MV-4-11 (cell line): ENCODE measurements at regions not wholly inside any gene's neighbourhood (a gene's known extent, or its start where the extent isn't known, plus 50 kb on each side); places are given as distances from the start of the nearest gene placed in this dataset.
"Not testable (repeated sequence)": the region's sequence is repeated elsewhere in the genome, so short reads cannot be mapped to it uniquely, and the experiment has no call there.

ENCODE experiments used
- DNase-seq: peaks from one replicate; lab custom pipeline; 2025; lab: John Stamatoyannopoulos, UW

- no peak for DNase-seq
Observed at GRCh38 chr5:24141046-24141445, 503.7 kb downstream of the CDH10 start.

- no peak for DNase-seq
Observed at GRCh38 chr5:24142341-24142740, 502.4 kb downstream of the CDH10 start.

DNA sequence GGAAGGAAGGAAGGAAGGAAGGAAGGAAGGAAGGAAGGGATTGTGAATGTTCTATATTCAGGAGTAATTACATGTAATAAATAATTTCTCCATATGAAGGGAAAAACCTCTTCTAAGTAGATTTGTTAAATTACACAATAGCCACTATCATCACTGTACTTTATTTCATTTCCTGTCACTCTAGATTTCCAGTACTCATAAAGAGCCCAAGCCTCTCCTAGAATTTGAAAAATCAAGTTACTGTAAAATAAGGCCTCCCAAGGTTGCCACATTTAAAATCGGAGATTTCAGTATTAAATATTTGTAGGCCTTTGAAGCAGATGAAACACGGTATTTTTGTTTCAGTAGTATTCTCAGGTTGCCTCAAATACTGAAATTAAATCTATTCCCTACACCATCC is 499.0 kb downstream of the CDH10 start:
- no peak for DNase-seq

DNA sequence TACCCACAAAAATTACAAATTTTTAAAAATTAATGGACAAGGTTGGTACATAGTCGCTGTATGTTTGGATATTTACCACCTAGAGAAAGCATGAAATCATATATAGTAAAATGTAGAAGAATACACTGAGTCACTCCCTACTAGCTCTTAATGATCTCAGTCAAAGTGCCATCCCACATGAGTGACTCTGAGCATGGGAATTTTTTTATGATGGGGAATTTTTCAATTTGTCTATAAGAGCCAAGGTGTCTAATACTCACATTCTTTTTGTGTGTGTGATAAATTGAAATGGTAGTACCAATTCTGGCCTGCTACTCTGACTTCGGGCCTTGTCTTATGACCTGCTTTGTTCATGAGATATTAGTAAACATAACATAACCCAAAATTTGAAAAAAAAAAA is 483.2 kb downstream of the CDH10 start:
- DNase-seq, result no peak

GRCh38 chr5:24162343-24162742 is 482.4 kb downstream of the CDH10 start:
- DNase-seq, result no peak

GRCh38 chr5:24163091-24163490 is 481.7 kb downstream of the CDH10 start:
- DNase-seq, result no peak

GRCh38 chr5:24167806-24168205 is 477.0 kb downstream of the CDH10 start:
- DNase-seq, result no peak

- DNase-seq, result no peak
Observed at GRCh38 chr5:24170026-24170425, 474.8 kb downstream of the CDH10 start.

DNA sequence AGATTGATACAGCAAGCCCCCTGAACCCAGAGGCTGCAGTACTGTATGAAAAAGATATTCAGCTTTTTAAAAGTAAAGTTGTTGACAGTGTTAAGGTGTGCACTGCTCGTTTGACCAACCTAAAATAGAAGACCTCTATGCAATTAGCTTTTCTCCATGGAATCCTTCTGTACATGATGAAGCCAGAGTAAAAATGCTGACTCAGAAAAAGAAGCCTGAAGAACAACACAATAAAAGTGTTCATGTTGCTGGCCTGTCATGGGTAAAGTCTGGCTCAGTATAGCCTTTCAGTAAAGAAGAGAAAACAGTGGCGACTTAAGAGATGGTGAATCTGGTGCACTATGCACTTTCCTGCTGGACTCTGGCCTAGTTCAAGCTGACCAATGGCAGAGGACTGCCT is 473.8 kb downstream of the CDH10 start:
- DNase-seq, result not testable (repeated sequence)

GRCh38 chr5:24177821-24178220 is 467.0 kb downstream of the CDH10 start:
- DNase-seq, result no peak

DNA sequence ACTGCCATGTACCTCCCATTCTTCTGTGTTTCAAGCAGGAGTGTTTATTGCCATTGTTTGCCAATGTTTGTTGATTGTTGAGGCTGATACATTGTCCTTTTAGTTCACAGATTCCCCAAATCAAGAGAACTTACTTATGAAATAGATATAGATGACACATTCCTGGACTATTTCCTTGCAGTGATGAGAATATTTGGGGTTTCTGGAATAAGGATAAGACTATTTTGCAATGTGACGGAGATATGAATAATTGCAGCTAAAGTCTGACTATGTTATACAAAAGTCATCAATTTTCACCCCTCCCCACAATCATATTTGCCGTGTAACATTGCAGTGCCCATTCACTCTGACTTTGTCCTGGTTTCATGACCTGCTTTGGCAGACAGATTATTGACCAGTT is 460.8 kb downstream of the CDH10 start:
- DNase-seq, result no peak

- DNase-seq, result peak; percentile 47
Observed at GRCh38 chr5:24188216-24188925, 456.4 kb downstream of the CDH10 start.

GRCh38 chr5:24196789-24197188 is 448.0 kb downstream of the CDH10 start:
- no peak for DNase-seq

DNA sequence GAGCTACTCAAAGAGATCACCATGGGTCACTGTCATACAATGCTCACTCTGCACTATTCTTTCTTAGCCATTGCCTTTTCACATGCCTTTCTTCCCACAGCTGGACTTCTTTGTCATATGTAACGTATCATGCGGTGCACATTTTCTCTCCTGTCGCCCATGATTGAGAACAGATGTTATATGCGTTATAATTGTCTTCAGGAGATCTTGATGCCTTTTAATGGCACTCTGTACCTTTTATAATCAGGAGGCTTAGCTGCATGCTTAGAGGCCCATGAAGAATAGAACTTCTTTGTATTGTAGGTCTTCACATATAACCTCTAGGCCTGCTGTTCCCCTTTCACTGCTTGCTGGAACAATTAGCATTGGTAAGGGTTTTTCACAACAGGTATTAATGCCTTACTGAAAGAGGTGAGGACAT is 436.1 kb downstream of the CDH10 start:
- DNase-seq, result no peak

DNA sequence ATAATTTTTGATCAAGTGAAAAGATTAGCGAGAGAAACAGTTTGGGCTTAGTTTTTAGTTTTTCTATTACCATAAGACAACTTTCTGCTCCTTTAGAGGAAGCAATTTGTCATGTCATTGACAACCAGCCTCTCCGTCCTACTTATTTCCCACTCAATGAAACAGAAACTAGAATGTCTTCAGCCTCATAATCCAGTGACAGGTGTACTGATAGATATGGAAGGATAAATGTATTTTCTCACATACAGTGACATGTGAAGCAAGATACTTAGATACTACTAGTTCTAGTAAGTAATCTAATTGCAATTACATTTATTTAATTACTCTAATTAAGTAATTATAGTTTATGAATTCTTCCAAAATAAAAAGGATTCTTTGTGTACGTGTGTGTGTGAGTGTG is 429.7 kb downstream of the CDH10 start:
- no peak for DNase-seq

- DNase-seq, result no peak
Observed at GRCh38 chr5:24222876-24223275, 421.9 kb downstream of the CDH10 start.

- DNase-seq, result no peak
Observed at GRCh38 chr5:24225051-24225450, 419.7 kb downstream of the CDH10 start.

GRCh38 chr5:24226479-24226878 is 418.3 kb downstream of the CDH10 start:
- peak; percentile 76 for DNase-seq

- not testable (repeated sequence) for DNase-seq
Observed at GRCh38 chr5:24227881-24228280, 416.9 kb downstream of the CDH10 start.

GRCh38 chr5:24232041-24232440 is 412.7 kb downstream of the CDH10 start:
- no peak for DNase-seq

DNA sequence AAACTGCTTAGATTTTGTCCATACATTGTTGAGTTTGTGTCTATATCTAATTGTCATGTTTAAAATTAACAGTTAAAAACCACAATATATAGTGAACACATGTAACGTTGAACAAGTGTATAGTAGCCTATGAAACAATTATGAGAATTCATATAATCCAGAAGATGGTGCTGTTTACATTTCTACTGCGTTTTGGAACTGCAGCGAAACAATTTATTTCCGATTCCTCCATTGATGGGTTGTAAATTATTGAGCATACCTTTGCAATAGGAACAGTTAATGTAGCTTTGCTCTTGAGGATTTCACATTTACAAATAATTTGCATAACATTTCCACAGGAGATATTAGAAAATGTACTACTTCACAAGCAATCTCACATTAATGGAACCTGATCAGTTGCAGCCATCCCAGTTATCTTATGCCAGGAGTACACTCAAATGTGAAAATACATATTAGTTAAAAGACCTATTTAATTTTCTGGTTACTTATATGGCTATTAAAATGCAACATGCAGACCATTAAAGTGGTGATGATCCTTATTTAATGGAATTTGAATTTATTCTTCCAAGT is 411.8 kb downstream of the CDH10 start:
- no peak for DNase-seq

DNA sequence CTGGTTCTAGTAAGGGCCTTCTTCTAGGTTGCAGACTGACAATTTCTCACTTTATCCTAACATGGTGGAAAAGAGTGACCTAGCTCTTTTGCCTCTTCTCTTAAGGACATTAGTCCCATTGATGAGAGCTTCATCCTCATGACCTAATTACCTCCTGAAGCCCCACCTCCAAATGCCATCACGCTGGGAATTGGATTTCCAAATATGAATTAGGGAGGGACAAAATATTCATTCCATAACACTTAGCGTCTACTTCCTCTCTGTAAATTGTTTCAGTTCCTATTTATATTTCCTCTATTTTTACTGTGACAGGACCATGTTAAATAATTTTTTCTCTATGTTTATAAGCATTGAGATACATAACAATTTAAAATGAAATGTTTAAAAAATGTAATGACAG is 408.8 kb downstream of the CDH10 start:
- DNase-seq, result peak; percentile 88

GRCh38 chr5:24245821-24246220 is 399.0 kb downstream of the CDH10 start:
- DNase-seq, result no peak

DNA sequence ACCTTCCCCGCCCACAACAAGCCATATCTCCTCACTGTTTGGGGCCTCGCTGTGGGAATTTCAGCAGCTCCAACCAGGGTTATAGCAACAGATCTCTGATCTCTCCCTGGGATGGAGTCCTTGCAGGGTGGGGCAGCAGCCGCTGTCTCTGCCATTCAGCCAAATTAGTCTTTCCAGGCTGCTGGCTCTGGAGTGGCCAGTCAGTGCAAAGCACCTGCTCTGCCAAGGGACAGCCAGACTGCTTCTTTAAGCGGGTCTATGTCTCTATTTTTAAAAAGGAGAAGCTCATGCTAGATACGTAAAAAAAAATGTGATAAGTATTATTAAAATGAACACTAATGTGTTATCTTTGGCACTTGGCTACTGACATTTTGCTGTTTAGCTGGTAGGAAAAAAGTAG is 380.2 kb downstream of the CDH10 start:
- no peak for DNase-seq
